ENCODE measurements at regions not wholly inside any gene's neighbourhood (a gene's known extent, or its start where the extent isn't known, plus 50 kb on each side); places are given as distances from the start of the nearest gene placed in this dataset.

GRCh38 chr12:91373086-91373485 is 190.5 kb upstream of the DCN start:
- no peak for DNase-seq

- DNase-seq: no peak
Measured at GRCh38 chr12:91370086-91370868, 187.7 kb upstream of the DCN start.

GRCh38 chr12:91368613-91369012 is 186.0 kb upstream of the DCN start:
- no peak for DNase-seq

- DNase-seq: no peak
Measured at GRCh38 chr12:91367234-91367849, 184.7 kb upstream of the DCN start.

- DNase-seq: no peak
Measured at GRCh38 chr12:91364471-91365184, 182.0 kb upstream of the DCN start.

- DNase-seq: no peak
Measured at GRCh38 chr12:91361864-91362263, 179.2 kb upstream of the DCN start.

- DNase-seq: no peak
Measured at GRCh38 chr12:91357381-91357780, 174.8 kb upstream of the DCN start.

GRCh38 chr12:91356405-91356804 is 173.8 kb upstream of the DCN start:
- DNase-seq: no peak

- peak; percentile 36 for DNase-seq
Measured at GRCh38 chr12:91355150-91356006, 172.8 kb upstream of the DCN start.

GRCh38 chr12:91353266-91353665 is 170.6 kb upstream of the DCN start:
- DNase-seq: no peak

- DNase-seq: no peak
Measured at GRCh38 chr12:91349476-91349875, 166.9 kb upstream of the DCN start.

GRCh38 chr12:91347481-91348214 is 165.0 kb upstream of the DCN start:
- no peak for DNase-seq

- no peak for DNase-seq
Measured at GRCh38 chr12:91346827-91347226, 164.2 kb upstream of the DCN start.

GRCh38 chr12:91344408-91344807 is 161.8 kb upstream of the DCN start:
- DNase-seq: no peak

- no peak for DNase-seq
Measured at GRCh38 chr12:91343010-91343409, 160.4 kb upstream of the DCN start.

- DNase-seq: no peak
Measured at GRCh38 chr12:91339106-91339505, 156.5 kb upstream of the DCN start.

GRCh38 chr12:91335699-91336098 is 153.1 kb upstream of the DCN start:
- no peak for DNase-seq

GRCh38 chr12:91333966-91334365 is 151.3 kb upstream of the DCN start:
- DNase-seq: no peak

- no peak for DNase-seq
Measured at GRCh38 chr12:91332302-91332701, 149.7 kb upstream of the DCN start.

GRCh38 chr12:91331371-91331770 is 148.8 kb upstream of the DCN start:
- DNase-seq: no peak

- no peak for DNase-seq
Measured at GRCh38 chr12:91328451-91328850, 145.8 kb upstream of the DCN start.

- no peak for DNase-seq
Measured at GRCh38 chr12:91327889-91328288, 145.3 kb upstream of the DCN start.

Measured in stimulated activated CD4-positive, alpha-beta T cell treated with anti-CD3 and anti-CD28 coated beads, Interleukin-1b, Interleukin-23, amount 100 ng/mL, for 48 hours (primary cell).